ENCODE measurements at regions not wholly inside any gene's neighbourhood (a gene's known extent, or its start where the extent isn't known, plus 50 kb on each side); places are given as distances from the start of the nearest gene placed in this dataset.

DNA sequence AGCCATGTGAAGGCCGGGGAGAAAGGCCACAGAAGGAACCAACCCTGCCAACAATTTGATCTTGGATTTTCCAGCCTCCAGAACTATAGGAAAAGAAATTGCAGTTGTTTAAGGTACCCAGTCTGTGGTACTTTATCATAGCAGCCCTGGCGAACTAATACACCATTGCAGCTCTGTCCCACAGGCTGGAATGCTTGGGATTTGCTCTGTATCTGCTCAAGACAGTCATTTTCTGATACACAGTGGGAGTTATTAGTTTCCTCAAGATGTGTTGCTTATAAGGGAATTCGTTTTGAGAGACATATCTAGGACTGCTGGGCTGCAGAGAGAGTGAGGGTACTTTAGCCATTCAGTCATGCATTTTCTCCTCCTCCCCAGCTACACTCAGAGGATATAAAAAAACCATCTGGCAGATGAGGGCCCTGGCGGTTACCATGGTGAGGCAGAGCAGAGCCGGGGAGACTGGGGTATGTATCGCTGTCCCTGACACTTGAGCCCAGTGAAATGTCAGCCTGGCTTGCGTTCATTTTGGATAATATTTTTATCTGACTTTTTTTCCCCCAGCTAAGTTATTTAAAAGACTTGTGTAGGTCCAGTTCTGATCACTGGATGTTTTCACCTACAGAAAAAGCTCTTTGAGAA, 104.6 kb downstream of the DIRAS3 start:
- no peak overlapping the region for H3K4me3 ChIP-seq
- H3K9ac ChIP-seq (ENCODE audit: control insufficient read depth, insufficient read depth, low read length) = no peak overlapping the region
- no peaks in the 10 kb centered on the region for H4K20me1 ChIP-seq (ENCODE audit: control insufficient read depth, insufficient read depth)
- DNase-seq (ENCODE audit: low read depth, low spot score) = no peak
- in situ Hi-C loops (cut with MboI) = no loop called here
- 25% methylated on average over 7 of the region's 7 CpGs for WGBS (ENCODE audit: insufficient coverage, insufficient replicate concordance, low lambda C conversion rate, missing lambda C conversion rate)
- ATAC-seq = no peak
- H3K9me3 ChIP-seq (replicated peaks; ENCODE audit: control insufficient read depth, insufficient read depth, low read length) = no peaks in the 10 kb centered on the region
- no peak overlapping the region for H2AFZ ChIP-seq (ENCODE audit: control insufficient read depth, low read depth, low read length)
- no peaks in the 10 kb centered on the region for H3K4me1 ChIP-seq (ENCODE audit: control insufficient read depth, insufficient read depth, low read length)
- no TSS peak for BruUV-seq (replicated peaks)
- no peak for TF ChIP-seq MTA3 (IDR thresholded peaks at IDR 0.05; ENCODE audit: borderline replicate concordance, low read length)
- no peak for TF ChIP-seq SMC3 (IDR thresholded peaks at IDR 0.05; ENCODE audit: borderline replicate concordance, low read length)
- TF ChIP-seq NRF1 (conservative IDR thresholded peaks at IDR 0.05; ENCODE audit: low read depth, low read length) = no peak
- TF ChIP-seq BCL11A (IDR thresholded peaks at IDR 0.05; ENCODE audit: low read depth, low read length) = no peak
- TF ChIP-seq RFX5 (IDR thresholded peaks at IDR 0.05; ENCODE audit: low read depth, low read length) = no peak
- TF ChIP-seq POLR2AphosphoS5 (IDR thresholded peaks at IDR 0.05; ENCODE audit: low read length) = no peak
- no peak for TF ChIP-seq NFYB (IDR thresholded peaks at IDR 0.05; ENCODE audit: insufficient read depth, low read depth, low read length)
- TF ChIP-seq FOS (IDR thresholded peaks at IDR 0.05; ENCODE audit: borderline replicate concordance, extremely low read depth, insufficient read length) = no peak
- no peak for TF ChIP-seq TAF1 (IDR thresholded peaks at IDR 0.05; ENCODE audit: borderline replicate concordance, low read depth, low read length)
- TF ChIP-seq, protein P1, sequence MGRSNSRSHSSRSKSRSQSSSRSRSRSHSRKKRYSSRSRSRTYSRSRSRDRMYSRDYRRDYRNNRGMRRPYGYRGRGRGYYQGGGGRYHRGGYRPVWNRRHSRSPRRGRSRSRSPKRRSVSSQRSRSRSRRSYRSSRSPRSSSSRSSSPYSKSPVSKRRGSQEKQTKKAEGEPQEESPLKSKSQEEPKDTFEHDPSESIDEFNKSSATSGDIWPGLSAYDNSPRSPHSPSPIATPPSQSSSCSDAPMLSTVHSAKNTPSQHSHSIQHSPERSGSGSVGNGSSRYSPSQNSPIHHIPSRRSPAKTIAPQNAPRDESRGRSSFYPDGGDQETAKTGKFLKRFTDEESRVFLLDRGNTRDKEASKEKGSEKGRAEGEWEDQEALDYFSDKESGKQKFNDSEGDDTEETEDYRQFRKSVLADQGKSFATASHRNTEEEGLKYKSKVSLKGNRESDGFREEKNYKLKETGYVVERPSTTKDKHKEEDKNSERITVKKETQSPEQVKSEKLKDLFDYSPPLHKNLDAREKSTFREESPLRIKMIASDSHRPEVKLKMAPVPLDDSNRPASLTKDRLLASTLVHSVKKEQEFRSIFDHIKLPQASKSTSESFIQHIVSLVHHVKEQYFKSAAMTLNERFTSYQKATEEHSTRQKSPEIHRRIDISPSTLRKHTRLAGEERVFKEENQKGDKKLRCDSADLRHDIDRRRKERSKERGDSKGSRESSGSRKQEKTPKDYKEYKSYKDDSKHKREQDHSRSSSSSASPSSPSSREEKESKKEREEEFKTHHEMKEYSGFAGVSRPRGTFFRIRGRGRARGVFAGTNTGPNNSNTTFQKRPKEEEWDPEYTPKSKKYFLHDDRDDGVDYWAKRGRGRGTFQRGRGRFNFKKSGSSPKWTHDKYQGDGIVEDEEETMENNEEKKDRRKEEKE (IDR thresholded peaks at IDR 0.05) = no peak
- TF ChIP-seq FOXK2 (IDR thresholded peaks at IDR 0.05) = no peak
- no peak for TF ChIP-seq HSF1 (IDR thresholded peaks at IDR 0.05; ENCODE audit: low read depth, low read length)
- TF ChIP-seq, protein P2, sequence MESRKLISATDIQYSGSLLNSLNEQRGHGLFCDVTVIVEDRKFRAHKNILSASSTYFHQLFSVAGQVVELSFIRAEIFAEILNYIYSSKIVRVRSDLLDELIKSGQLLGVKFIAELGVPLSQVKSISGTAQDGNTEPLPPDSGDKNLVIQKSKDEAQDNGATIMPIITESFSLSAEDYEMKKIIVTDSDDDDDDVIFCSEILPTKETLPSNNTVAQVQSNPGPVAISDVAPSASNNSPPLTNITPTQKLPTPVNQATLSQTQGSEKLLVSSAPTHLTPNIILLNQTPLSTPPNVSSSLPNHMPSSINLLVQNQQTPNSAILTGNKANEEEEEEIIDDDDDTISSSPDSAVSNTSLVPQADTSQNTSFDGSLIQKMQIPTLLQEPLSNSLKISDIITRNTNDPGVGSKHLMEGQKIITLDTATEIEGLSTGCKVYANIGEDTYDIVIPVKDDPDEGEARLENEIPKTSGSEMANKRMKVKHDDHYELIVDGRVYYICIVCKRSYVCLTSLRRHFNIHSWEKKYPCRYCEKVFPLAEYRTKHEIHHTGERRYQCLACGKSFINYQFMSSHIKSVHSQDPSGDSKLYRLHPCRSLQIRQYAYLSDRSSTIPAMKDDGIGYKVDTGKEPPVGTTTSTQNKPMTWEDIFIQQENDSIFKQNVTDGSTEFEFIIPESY (IDR thresholded peaks at IDR 0.05) = no peak
- no peak for TF ChIP-seq RAD21 (IDR thresholded peaks at IDR 0.05; ENCODE audit: insufficient read depth, low read depth, low read length)
- ChIA-PET RAD21 (ENCODE audit: unreplicated experiment) (no interaction called here), SMC1A (ENCODE audit: uncharacterized antibody, unreplicated experiment) (no interaction called here), POLR2A (no interaction called here), CTCF (no interaction called here)
- H3K27me3 ChIP-seq (replicated peaks in 1 of 2; ENCODE audit: control insufficient read depth in 2 of 2, insufficient read depth in 2 of 2, low read length in 1 of 2) = no peaks in the 10 kb centered on the region
- no peaks in the 10 kb centered on the region for H3K36me3 ChIP-seq (ENCODE audit: control insufficient read depth in 2 of 2, insufficient read depth in 2 of 2, low read length in 1 of 2)
- no peaks in the 10 kb centered on the region for H3K79me2 ChIP-seq (ENCODE audit: control insufficient read depth, insufficient read depth, low read length)
- no peak overlapping the region for H3K4me2 ChIP-seq (ENCODE audit: control insufficient read depth, insufficient read depth)
- intact Hi-C loops (cut with micrococcal nuclease; ENCODE audit: unreplicated experiment) = no loop called here
- no peak overlapping the region for H3K27ac ChIP-seq (ENCODE audit: control insufficient read depth, insufficient read depth)
- no peak for FAIRE-seq
